ENCODE measurements at regions not wholly inside any gene's neighbourhood (a gene's known extent, or its start where the extent isn't known, plus 50 kb on each side); places are given as distances from the start of the nearest gene placed in this dataset.

GRCh38 chr3:124248471-124249028 is 256.6 kb upstream of the ROPN1 start:
- TF ChIP-seq POLR2A (IDR thresholded peaks at IDR 0.05) (no peak), CTCF (IDR thresholded peaks at IDR 0.05) (no peak)
- no peak for DNase-seq
- H3K9me3 ChIP-seq, result no peaks in the 10 kb centered on the region
- no peaks in the 10 kb centered on the region for H3K36me3 ChIP-seq
- peaks cover 4 to 16% of the 10 kb centered on the region in 2 donors for H3K4me1 ChIP-seq
- peak overlapping the region; percentile 80 to 93 (median 91) for H3K27ac ChIP-seq
- intact Hi-C loops (cut with DNase I), result no loop called here
- H3K4me3 ChIP-seq (replicated peaks in 1 of 3), result no peak overlapping the region
- WGBS, 2 donors, result 55 to 62% methylated on average over 4 of the region's 4 CpGs
- no peaks in the 10 kb centered on the region for H3K27me3 ChIP-seq

DNA sequence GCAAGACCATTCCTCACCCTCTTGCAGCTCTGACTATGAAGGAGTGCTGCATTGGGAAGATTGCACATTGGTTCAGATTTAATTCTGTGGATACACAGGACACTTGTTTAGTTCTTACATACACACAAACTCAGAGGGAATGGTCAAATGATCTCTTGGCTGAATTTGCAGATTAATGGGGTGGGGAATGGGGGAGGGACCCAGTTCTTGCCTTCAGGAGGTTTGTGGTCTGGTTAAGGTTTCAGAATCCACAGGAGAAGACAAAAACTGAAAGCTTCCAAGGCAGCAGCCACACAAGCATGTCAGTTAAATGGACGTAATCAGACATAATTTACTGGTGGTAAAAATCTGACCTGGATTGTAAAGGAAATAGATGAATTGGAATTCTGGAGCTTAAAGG is 257.1 kb upstream of the ROPN1 start:
- 88 to 97% methylated on average over 1 of the region's 1 CpG for WGBS, 2 donors
- Histone ChIP-seq H3K4me3 (replicated peaks in 1 of 3) (no peak overlapping the region), H3K36me3 (no peaks in the 10 kb centered on the region), H3K27me3 (no peaks in the 10 kb centered on the region), H3K27ac (peak overlapping the region; percentile 80 to 93 (median 91)), H3K4me1 (peaks cover 4 to 16% of the 10 kb centered on the region in 2 donors), H3K9me3 (no peaks in the 10 kb centered on the region)
- intact Hi-C loops (cut with DNase I), result no loop called here
- no peak for TF ChIP-seq CTCF (IDR thresholded peaks at IDR 0.05)
- TF ChIP-seq POLR2A (IDR thresholded peaks at IDR 0.05), result no peak
- DNase-seq, result no peak

DNA sequence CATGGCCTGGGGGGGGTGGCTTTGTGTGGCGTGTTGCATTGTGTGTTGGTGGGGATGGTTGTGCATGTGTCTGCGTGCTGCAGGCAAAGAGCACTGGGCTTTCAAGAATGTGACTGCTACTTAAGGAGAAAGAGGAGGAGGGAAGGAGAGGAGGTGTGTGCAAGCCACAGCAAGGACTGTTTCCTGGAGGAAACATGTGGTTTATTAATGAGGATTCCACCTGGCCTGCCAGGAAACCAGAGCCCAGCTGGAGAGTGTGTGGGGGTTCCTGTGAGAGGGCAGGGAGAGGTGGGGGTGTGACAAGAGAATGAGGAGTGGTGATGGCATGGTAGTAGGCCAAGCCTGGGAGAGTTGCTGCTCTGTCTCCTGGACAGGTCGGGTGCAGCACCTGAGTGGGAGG is 258.1 kb upstream of the ROPN1 start:
- intact Hi-C loops (cut with DNase I), result no loop called here
- DNase-seq, result no peak
- no peak overlapping the region for H3K4me3 ChIP-seq (replicated peaks in 1 of 3)
- H3K27ac ChIP-seq, result peak overlapping the region; percentile 80 to 93 (median 91)
- WGBS, 2 donors, result 67 to 81% methylated on average over 3 of the region's 3 CpGs
- TF ChIP-seq POLR2A (IDR thresholded peaks at IDR 0.05) (no peak), CTCF (IDR thresholded peaks at IDR 0.05) (no peak)
- no peaks in the 10 kb centered on the region for H3K27me3 ChIP-seq
- H3K4me1 ChIP-seq, result peaks cover 4 to 16% of the 10 kb centered on the region in 2 donors
- H3K36me3 ChIP-seq, result no peaks in the 10 kb centered on the region
- no peaks in the 10 kb centered on the region for H3K9me3 ChIP-seq

- H3K4me3 ChIP-seq (replicated peaks in 1 of 3), result no peak overlapping the region
- H3K27me3 ChIP-seq, result no peaks in the 10 kb centered on the region
- H3K36me3 ChIP-seq, result no peaks in the 10 kb centered on the region
- intact Hi-C loops (cut with DNase I), result no loop called here
- no peak overlapping the region for H3K27ac ChIP-seq
- no peak for TF ChIP-seq CTCF (IDR thresholded peaks at IDR 0.05)
- no peak for TF ChIP-seq POLR2A (IDR thresholded peaks at IDR 0.05)
- H3K9me3 ChIP-seq, result no peaks in the 10 kb centered on the region
- H3K4me1 ChIP-seq, result peaks cover 18 to 41% of the 10 kb centered on the region in 2 donors
- WGBS, 2 donors, result 61 to 86% methylated on average over 1 of the region's 1 CpG
- DNase-seq, result no peak
Measured at GRCh38 chr3:124256156-124256555, 264.2 kb upstream of the ROPN1 start.

- Histone ChIP-seq H3K36me3 (no peaks in the 10 kb centered on the region), H3K27ac (no peak overlapping the region), H3K9me3 (no peaks in the 10 kb centered on the region), H3K27me3 (no peaks in the 10 kb centered on the region), H3K4me1 (peaks cover 18 to 44% of the 10 kb centered on the region in 2 donors), H3K4me3 (replicated peaks in 1 of 3) (no peak overlapping the region)
- DNase-seq, result no peak
- intact Hi-C loops (cut with DNase I), result no loop called here
- WGBS, 2 donors, result 78 to 80% methylated on average over 4 of the region's 4 CpGs
- TF ChIP-seq CTCF (IDR thresholded peaks at IDR 0.05) (no peak), POLR2A (IDR thresholded peaks at IDR 0.05) (no peak)
Measured at GRCh38 chr3:124256599-124256998, 264.7 kb upstream of the ROPN1 start.

Data from thyroid gland (tissue), 4 donors.